SU-DHL-6 (cell line): ENCODE measurements at regions not wholly inside any gene's neighbourhood (a gene's known extent, or its start where the extent isn't known, plus 50 kb on each side); places are given as distances from the start of the nearest gene placed in this dataset.

Experiments used
- H2AFZ ChIP-seq: fragments of 200-600 bp; sonication (generic); 2 replicates; pipeline ENCODE4 v1.6.1; 2014; ENCODE audit warnings: low read depth, mild to moderate bottlenecking, moderate library complexity, mixed read lengths, antibody characterized with exemption, low read length; ENCODE audit not compliant: severe bottlenecking
- H3F3A ChIP-seq: fragments of 200-600 bp; shearing (Covaris generic); 2 replicates; pipeline ENCODE4 v1.6.0; 2016; ENCODE audit warnings: antibody characterized with exemption, mild to moderate bottlenecking; ENCODE audit not compliant: insufficient read depth
- H3K27ac ChIP-seq: fragments of 200-600 bp; sonication (generic); 2 replicates; pipeline ENCODE4 v1.5.1; 2016; ENCODE audit warnings: low read depth, mild to moderate bottlenecking, low read length, moderate library complexity, mixed read lengths
- H3K27me3 ChIP-seq: fragments of 200-600 bp; sonication (generic), shearing (Covaris generic); 2 replicates; pipeline ENCODE4 v1.6.0; 2014; ENCODE audit warnings: mild to moderate bottlenecking, low read length
- H3K36me3 ChIP-seq: fragments of 200-600 bp; sonication (generic); 2 replicates; pipeline ENCODE4 v1.6.1; 2014; ENCODE audit warnings: mild to moderate bottlenecking, low read length, mixed read lengths
- H3K4me2 ChIP-seq: fragments of 300-600, 200-600 bp; shearing (Covaris generic), sonication (generic); 2 replicates; pipeline ENCODE4 v1.6.0; 2014; ENCODE audit warnings: low read length, low read depth, mild to moderate bottlenecking; ENCODE audit not compliant: poor library complexity, severe bottlenecking
- H3K4me3 ChIP-seq: fragments of 200-600 bp; sonication (generic); 2 replicates; pipeline ENCODE4 v1.5.1; 2014; ENCODE audit warnings: antibody characterized with exemption, low read length, mild to moderate bottlenecking, mixed read lengths; ENCODE audit not compliant: insufficient read depth, poor library complexity, severe bottlenecking
- H3K79me2 ChIP-seq: fragments of 200-600 bp; sonication (generic); 2 replicates; pipeline ENCODE4 v1.6.1; 2014; ENCODE audit warnings: mild to moderate bottlenecking, low read length, moderate library complexity; ENCODE audit not compliant: insufficient read depth
- H3K9ac ChIP-seq: fragments of 200-600 bp; sonication (generic); 2 replicates; pipeline ENCODE4 v1.7.0; 2014; ENCODE audit warnings: mild to moderate bottlenecking, low read length
- H3K9me2 ChIP-seq: fragments of 200-600 bp; sonication (generic); replicated peaks from 2 replicates; pipeline ENCODE4 v1.6.1; 2014; ENCODE audit warnings: low read length; ENCODE audit not compliant: insufficient read depth
- H3K9me3 ChIP-seq: fragments of 200-600 bp; sonication (generic); 2 replicates; pipeline ENCODE4 v1.6.1; 2014; ENCODE audit warnings: low read length, mixed read lengths; ENCODE audit not compliant: insufficient read depth
- H4K20me1 ChIP-seq: fragments of 200-600 bp; sonication (generic); 2 replicates; pipeline ENCODE4 v1.6.1; 2014; ENCODE audit warnings: low read depth, mild to moderate bottlenecking, antibody characterized with exemption, low read length, moderate library complexity, mixed read lengths
- CTCF ChIP-seq: fragments of 200-600 bp; sonication (generic); IDR thresholded peaks from one replicate; pipeline ENCODE4 v1.5.1; 2017; ENCODE audit warnings: antibody characterized with exemption, mild to moderate bottlenecking, low read length, moderate library complexity; ENCODE audit not compliant: insufficient read depth, poor library complexity, severe bottlenecking
- EZH2phosphoT487 ChIP-seq: fragments of 200-600 bp; sonication (generic), shearing (Covaris generic); conservative IDR thresholded peaks from 2 replicates; pipeline ENCODE4 v1.6.1; 2018; ENCODE audit warnings: mild to moderate bottlenecking, antibody characterized with exemption, low read length, moderate library complexity, mixed read lengths

- Histone ChIP-seq H3K4me2 (no peak overlapping the region), H2AFZ (no peak overlapping the region), H4K20me1 (no peaks in the 10 kb centered on the region)
Observed at GRCh38 chr1:212234431-212235395, 50.5 kb upstream of the PPP2R5A start.

More at GRCh38 chr1:212234431-212235395, 50.5 kb upstream of the PPP2R5A start:
- no peaks in the 10 kb centered on the region for H3K36me3 ChIP-seq
- H3K9me2 ChIP-seq, result no peaks in the 10 kb centered on the region
- no peak overlapping the region for H3K4me3 ChIP-seq
- no peaks in the 10 kb centered on the region for H3K79me2 ChIP-seq
- TF ChIP-seq EZH2phosphoT487 (no peak), CTCF (no peak)
- no peak overlapping the region for H3K9ac ChIP-seq
- no peaks in the 10 kb centered on the region for H3K9me3 ChIP-seq
- H3F3A ChIP-seq, result no peaks in the 10 kb centered on the region
- no peak overlapping the region for H3K27ac ChIP-seq
- no peaks in the 10 kb centered on the region for H3K27me3 ChIP-seq
